ENCODE measurements at regions not wholly inside any gene's neighbourhood (a gene's known extent, or its start where the extent isn't known, plus 50 kb on each side); places are given as distances from the start of the nearest gene placed in this dataset.

DNA sequence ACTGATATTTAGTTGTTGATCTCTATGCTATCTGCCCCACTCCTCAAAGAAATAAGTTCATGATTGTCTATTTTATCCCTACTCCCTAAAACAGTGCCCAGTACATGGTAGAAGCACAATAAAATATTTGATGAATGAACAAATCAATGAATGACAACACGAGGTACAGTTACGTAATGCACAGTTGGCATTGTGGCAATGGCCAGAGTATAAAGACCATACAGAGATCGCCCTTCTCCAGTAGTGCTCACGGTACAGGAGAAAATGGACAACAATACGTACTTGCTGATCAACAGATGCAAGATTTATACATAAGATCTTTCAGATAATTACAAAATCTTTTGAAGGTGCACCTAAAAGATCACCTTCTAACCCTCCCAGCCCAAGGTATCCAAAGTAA, 225.4 kb downstream of the KLF12 start:
- TF ChIP-seq TOX (CRISPR knock-in tag; IDR thresholded peaks at IDR 0.05; ENCODE audit: borderline replicate concordance) (no peak), ZC3H10 (CRISPR knock-in tag; IDR thresholded peaks at IDR 0.05) (no peak), ZNF70 (CRISPR knock-in tag; IDR thresholded peaks at IDR 0.05) (no peak), ZFP3 (CRISPR knock-in tag; IDR thresholded peaks at IDR 0.05) (no peak), ISL1 (CRISPR knock-in tag; IDR thresholded peaks at IDR 0.05) (no peak), BACH2 (CRISPR knock-in tag; IDR thresholded peaks at IDR 0.05; ENCODE audit: borderline replicate concordance) (no peak), ZNF565 (CRISPR knock-in tag; conservative IDR thresholded peaks at IDR 0.05; ENCODE audit: low read depth) (no peak), ESRRG (CRISPR knock-in tag; IDR thresholded peaks at IDR 0.05) (no peak), ZFP30 (CRISPR knock-in tag; IDR thresholded peaks at IDR 0.05) (no peak), ZNF8 (CRISPR knock-in tag; IDR thresholded peaks at IDR 0.05) (no peak), GLIS3 (CRISPR knock-in tag; IDR thresholded peaks at IDR 0.05) (no peak), SNAI2 (CRISPR knock-in tag; IDR thresholded peaks at IDR 0.05) (no peak), CSDC2 (CRISPR knock-in tag; IDR thresholded peaks at IDR 0.05) (no peak), ARNTL (CRISPR knock-in tag; IDR thresholded peaks at IDR 0.05; ENCODE audit: borderline replicate concordance, low read depth) (no peak), TCF4 (CRISPR knock-in tag; IDR thresholded peaks at IDR 0.05; ENCODE audit: borderline replicate concordance) (no peak), RARB (CRISPR knock-in tag; IDR thresholded peaks at IDR 0.05) (no peak), PPARA (CRISPR knock-in tag; IDR thresholded peaks at IDR 0.05; ENCODE audit: borderline replicate concordance) (no peak)
- TF ChIP-seq, protein P1, sequence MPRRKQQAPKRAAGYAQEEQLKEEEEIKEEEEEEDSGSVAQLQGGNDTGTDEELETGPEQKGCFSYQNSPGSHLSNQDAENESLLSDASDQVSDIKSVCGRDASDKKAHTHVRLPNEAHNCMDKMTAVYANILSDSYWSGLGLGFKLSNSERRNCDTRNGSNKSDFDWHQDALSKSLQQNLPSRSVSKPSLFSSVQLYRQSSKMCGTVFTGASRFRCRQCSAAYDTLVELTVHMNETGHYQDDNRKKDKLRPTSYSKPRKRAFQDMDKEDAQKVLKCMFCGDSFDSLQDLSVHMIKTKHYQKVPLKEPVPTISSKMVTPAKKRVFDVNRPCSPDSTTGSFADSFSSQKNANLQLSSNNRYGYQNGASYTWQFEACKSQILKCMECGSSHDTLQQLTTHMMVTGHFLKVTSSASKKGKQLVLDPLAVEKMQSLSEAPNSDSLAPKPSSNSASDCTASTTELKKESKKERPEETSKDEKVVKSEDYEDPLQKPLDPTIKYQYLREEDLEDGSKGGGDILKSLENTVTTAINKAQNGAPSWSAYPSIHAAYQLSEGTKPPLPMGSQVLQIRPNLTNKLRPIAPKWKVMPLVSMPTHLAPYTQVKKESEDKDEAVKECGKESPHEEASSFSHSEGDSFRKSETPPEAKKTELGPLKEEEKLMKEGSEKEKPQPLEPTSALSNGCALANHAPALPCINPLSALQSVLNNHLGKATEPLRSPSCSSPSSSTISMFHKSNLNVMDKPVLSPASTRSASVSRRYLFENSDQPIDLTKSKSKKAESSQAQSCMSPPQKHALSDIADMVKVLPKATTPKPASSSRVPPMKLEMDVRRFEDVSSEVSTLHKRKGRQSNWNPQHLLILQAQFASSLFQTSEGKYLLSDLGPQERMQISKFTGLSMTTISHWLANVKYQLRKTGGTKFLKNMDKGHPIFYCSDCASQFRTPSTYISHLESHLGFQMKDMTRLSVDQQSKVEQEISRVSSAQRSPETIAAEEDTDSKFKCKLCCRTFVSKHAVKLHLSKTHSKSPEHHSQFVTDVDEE (CRISPR knock-in tag; IDR thresholded peaks at IDR 0.05): no peak
- TF ChIP-seq, protein P2, sequence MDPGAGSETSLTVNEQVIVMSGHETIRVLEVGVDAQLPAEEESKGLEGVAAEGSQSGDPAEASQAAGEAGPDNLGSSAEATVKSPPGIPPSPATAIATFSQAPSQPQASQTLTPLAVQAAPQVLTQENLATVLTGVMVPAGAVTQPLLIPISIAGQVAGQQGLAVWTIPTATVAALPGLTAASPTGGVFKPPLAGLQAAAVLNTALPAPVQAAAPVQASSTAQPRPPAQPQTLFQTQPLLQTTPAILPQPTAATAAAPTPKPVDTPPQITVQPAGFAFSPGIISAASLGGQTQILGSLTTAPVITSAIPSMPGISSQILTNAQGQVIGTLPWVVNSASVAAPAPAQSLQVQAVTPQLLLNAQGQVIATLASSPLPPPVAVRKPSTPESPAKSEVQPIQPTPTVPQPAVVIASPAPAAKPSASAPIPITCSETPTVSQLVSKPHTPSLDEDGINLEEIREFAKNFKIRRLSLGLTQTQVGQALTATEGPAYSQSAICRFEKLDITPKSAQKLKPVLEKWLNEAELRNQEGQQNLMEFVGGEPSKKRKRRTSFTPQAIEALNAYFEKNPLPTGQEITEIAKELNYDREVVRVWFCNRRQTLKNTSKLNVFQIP (CRISPR knock-in tag; IDR thresholded peaks at IDR 0.05; ENCODE audit: borderline replicate concordance, low read depth): no peak
- TF ChIP-seq, protein P3, sequence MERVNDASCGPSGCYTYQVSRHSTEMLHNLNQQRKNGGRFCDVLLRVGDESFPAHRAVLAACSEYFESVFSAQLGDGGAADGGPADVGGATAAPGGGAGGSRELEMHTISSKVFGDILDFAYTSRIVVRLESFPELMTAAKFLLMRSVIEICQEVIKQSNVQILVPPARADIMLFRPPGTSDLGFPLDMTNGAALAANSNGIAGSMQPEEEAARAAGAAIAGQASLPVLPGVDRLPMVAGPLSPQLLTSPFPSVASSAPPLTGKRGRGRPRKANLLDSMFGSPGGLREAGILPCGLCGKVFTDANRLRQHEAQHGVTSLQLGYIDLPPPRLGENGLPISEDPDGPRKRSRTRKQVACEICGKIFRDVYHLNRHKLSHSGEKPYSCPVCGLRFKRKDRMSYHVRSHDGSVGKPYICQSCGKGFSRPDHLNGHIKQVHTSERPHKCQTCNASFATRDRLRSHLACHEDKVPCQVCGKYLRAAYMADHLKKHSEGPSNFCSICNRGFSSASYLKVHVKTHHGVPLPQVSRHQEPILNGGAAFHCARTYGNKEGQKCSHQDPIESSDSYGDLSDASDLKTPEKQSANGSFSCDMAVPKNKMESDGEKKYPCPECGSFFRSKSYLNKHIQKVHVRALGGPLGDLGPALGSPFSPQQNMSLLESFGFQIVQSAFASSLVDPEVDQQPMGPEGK (CRISPR knock-in tag; IDR thresholded peaks at IDR 0.05; ENCODE audit: borderline replicate concordance): no peak
- no peak for ATAC-seq

DNA sequence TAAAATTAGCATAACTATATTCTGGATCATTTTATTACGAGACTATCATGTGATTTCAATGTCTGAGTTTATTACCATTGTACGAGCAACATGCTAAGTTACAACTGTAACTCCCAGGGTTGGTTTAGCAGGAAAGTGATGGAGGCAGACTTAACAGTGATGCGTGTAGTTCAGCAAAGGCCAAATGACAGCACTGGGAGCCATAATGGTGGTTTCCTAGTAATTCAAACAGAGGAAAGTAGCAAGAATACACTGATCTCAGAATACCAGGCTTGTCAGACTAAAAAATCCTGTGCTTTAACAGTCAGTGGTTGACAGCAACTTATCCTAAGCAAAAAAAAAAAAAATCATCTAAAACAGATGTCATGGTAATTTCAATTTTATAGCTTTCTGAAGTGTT, 229.6 kb downstream of the KLF12 start:
- no peak for ATAC-seq
- no peak for TF ChIP-seq OSR1 (CRISPR knock-in tag; IDR thresholded peaks at IDR 0.05)
- TF ChIP-seq, protein P2 (CRISPR knock-in tag; IDR thresholded peaks at IDR 0.05; ENCODE audit: borderline replicate concordance, low read depth): no peak
- no peak for TF ChIP-seq CSDC2 (CRISPR knock-in tag; IDR thresholded peaks at IDR 0.05)
- TF ChIP-seq, protein P3 (CRISPR knock-in tag; IDR thresholded peaks at IDR 0.05; ENCODE audit: borderline replicate concordance): no peak
- TF ChIP-seq, protein P1 (CRISPR knock-in tag; IDR thresholded peaks at IDR 0.05): no peak
- no peak for TF ChIP-seq SNAI2 (CRISPR knock-in tag; IDR thresholded peaks at IDR 0.05)
